GM23338 (cell line): ENCODE measurements at regions not wholly inside any gene's neighbourhood (a gene's known extent, or its start where the extent isn't known, plus 50 kb on each side); places are given as distances from the start of the nearest gene placed in this dataset.

ENCODE experiments used
- CTCF ChIP-seq, 2 experiments: fragments of 200-600 bp in 1 of 2; sonication (generic) in 1 of 2; conservative IDR thresholded peaks; 2 replicates each; pipeline versions ENCODE4 v1.5.1 to v1.6.1; 2016 to 2017; ENCODE audit warnings: antibody characterized with exemption in 2 of 2, low read depth in 2 of 2, mild to moderate bottlenecking in 2 of 2, moderate library complexity in 1 of 2
- POLR2AphosphoS5 ChIP-seq: IDR thresholded peaks from 2 replicates; pipeline ENCODE4 v1.6.1; 2016; ENCODE audit warnings: antibody characterized with exemption, low read depth

- TF ChIP-seq CTCF (conservative IDR thresholded peaks at IDR 0.05; ENCODE audit: low read depth in 2 of 2) = no peak
- TF ChIP-seq POLR2AphosphoS5 = no peak
These were observed 337.2 kb upstream of the CELF2 start for GRCh38 chr10:10680496-10680895.
